Ovary (tissue), 7 donors: ENCODE measurements at regions not wholly inside any gene's neighbourhood (a gene's known extent, or its start where the extent isn't known, plus 50 kb on each side); places are given as distances from the start of the nearest gene placed in this dataset.

Experiments
- DNase-seq, 5 donors: peaks; one replicate each; pipeline ENCODE4 v3.0.0-alpha.2; 2019 to 2020
- H3K27ac ChIP-seq, 2 donors: fragments of 200-600 bp; one replicate each; pipeline versions ENCODE4 v1.5.1 to v1.8.0; 2019 to 2022
- H3K27me3 ChIP-seq: fragments of 200-600 bp; one replicate; pipeline ENCODE4 v1.8.0; 2022
- H3K36me3 ChIP-seq: fragments of 200-600 bp; sonication (generic); one replicate; pipeline ENCODE4 v1.5.1; 2019
- H3K4me1 ChIP-seq: one replicate; pipeline ENCODE4 v1.8.1; 2013; ENCODE audit warnings: mild to moderate bottlenecking, moderate library complexity; ENCODE audit not compliant: insufficient read depth
- H3K4me3 ChIP-seq: fragments of 200-600 bp; sonication (generic); one replicate; pipeline ENCODE4 v1.5.1; 2017
- H3K9me3 ChIP-seq, 2 donors: fragments of 200-600 bp in 1 of 2; sonication (generic) in 1 of 2; one replicate each; pipeline versions ENCODE4 v1.5.1 to v1.8.1; 2013 to 2019; ENCODE audit warnings: mild to moderate bottlenecking in 1 of 2, moderate library complexity in 1 of 2
- EP300 ChIP-seq: sonication (generic); formaldehyde crosslinking; IDR thresholded peaks from one replicate; pipeline ENCODE4 v1.6.1; 2017; ENCODE audit warnings: antibody characterized with exemption
- POLR2A ChIP-seq: fragments of 450-650 bp; IDR thresholded peaks from one replicate; pipeline ENCODE4 v1.6.1; 2017; ENCODE audit warnings: antibody characterized with exemption, mild to moderate bottlenecking, moderate library complexity
- WGBS, 3 donors: extraction: QIAGEN DNeasy Blood & Tissue Kit in 1 of 3; methylation state at CpG; one replicate each; pipeline versions ENCODE4 v1.1.5 to v1.1.7; 2013 to 2017; 5-methylcytosine and 5-hydroxymethylcytosine counted together
- intact Hi-C, 4 donors: fragments of 100-400 bp; cut with DNase I; formaldehyde crosslinking; loops; one replicate each; pipeline versions ENCODE4 v1.11.0 to v1.15.1; 2022 to 2023
- TF ChIP-seq, protein P1 (sequence below), 3 donors: fragments of 450-650 bp in 2 of 3; fragments of 200-600 bp in 1 of 3; IDR thresholded peaks; one replicate each; pipeline versions ENCODE4 v1.5.1 to v1.8.0; 2016 to 2022; ENCODE audit warnings: antibody characterized with exemption in 3 of 3, mild to moderate bottlenecking in 1 of 3
- donor health status: DM: no; HTN: no; CAD: no; lungs with moderate emphysema.
- donor health status: DM: no; HTN: no; CAD: no.
- donor health status: Bipolar disorder and iron deficiency.
- donor health status: DM: no; HTN: no; CAD: no.
- donor health status: DM: yes; HTN: yes; CAD: no.

DNA sequence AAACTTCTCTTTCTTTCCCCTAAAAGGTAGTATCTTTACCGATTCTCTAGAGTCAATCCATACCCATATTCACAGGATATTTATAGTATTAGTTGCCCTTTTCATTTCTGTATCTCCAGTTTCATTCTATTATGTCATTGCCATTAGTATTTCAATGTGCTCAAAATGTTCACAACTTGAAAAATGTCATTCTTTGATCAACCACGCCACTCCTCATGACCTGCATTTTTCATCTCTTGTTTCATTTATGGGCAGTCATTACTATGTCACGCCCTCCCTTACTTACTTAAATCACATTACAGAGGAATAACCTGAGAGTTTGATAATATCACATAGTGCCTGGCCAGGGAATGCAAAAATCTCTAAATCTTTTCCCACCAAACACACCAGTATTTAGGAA, 427.3 kb upstream of the GJE1 start:
- intact Hi-C loops = no loop called here
- Histone ChIP-seq H3K9me3 (no peaks in the 10 kb centered on the region), H3K27ac (no peak overlapping the region), H3K4me1 (no peaks in the 10 kb centered on the region), H3K36me3 (no peaks in the 10 kb centered on the region), H3K4me3 (no peak overlapping the region), H3K27me3 (no peaks in the 10 kb centered on the region)
- TF ChIP-seq, protein P1, sequence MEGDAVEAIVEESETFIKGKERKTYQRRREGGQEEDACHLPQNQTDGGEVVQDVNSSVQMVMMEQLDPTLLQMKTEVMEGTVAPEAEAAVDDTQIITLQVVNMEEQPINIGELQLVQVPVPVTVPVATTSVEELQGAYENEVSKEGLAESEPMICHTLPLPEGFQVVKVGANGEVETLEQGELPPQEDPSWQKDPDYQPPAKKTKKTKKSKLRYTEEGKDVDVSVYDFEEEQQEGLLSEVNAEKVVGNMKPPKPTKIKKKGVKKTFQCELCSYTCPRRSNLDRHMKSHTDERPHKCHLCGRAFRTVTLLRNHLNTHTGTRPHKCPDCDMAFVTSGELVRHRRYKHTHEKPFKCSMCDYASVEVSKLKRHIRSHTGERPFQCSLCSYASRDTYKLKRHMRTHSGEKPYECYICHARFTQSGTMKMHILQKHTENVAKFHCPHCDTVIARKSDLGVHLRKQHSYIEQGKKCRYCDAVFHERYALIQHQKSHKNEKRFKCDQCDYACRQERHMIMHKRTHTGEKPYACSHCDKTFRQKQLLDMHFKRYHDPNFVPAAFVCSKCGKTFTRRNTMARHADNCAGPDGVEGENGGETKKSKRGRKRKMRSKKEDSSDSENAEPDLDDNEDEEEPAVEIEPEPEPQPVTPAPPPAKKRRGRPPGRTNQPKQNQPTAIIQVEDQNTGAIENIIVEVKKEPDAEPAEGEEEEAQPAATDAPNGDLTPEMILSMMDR (IDR thresholded peaks at IDR 0.05) = no peak
- no peak for TF ChIP-seq EP300
- TF ChIP-seq POLR2A = no peak
- 85 to 93% (median 89%) methylated on average over 3 of the region's 3 CpGs for WGBS, 3 donors
- DNase-seq = no peak

DNA sequence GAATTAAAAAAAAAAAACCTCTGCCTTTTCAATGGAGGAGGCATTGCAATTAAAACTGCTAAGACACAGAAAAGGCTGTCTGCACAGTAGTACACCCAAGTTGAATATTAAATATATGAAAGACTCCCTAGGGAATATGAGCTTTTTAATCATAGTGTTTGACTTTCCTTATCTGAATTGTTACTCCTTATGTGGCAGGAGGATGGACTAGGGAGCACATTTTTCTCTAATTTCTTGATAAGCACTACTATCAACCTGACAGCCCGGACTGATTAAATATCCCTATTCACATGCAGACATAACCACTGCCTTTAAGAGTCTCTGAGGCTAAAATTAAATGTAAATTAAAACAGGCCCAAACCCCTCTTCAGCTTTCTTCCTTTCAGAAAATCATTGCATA, 428.6 kb upstream of the GJE1 start:
- Histone ChIP-seq H3K27ac (no peak overlapping the region), H3K9me3 (no peaks in the 10 kb centered on the region), H3K27me3 (no peaks in the 10 kb centered on the region), H3K4me3 (no peak overlapping the region), H3K4me1 (no peaks in the 10 kb centered on the region), H3K36me3 (no peaks in the 10 kb centered on the region)
- 15 to 45% (median 24%) methylated on average over 1 of the region's 1 CpG for WGBS, 3 donors
- intact Hi-C loops = no loop called here
- no peak for DNase-seq
- TF ChIP-seq POLR2A = no peak
- TF ChIP-seq, protein P1 (IDR thresholded peaks at IDR 0.05) = no peak
- TF ChIP-seq EP300 = no peak

DNA sequence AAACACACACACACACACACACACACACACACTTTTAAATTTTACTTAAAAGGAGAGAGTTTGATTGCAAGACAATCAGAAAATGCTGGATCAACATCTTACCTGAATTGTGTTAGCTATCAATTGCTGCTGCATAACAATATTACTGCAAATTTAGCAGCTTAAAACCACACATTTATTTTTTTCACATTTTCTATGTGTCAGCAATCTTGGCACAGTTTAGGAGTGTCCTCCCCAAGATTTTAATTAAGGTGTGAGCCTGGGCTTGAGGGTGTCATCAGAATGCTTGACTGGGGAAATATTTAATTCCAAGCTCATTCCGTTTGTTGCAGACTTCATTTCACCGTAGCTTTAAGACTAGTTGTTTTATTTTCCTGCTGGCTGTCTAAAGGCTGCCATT, 431.0 kb upstream of the GJE1 start:
- Histone ChIP-seq H3K36me3 (no peaks in the 10 kb centered on the region), H3K27me3 (no peaks in the 10 kb centered on the region), H3K27ac (no peak overlapping the region), H3K4me1 (no peaks in the 10 kb centered on the region), H3K4me3 (no peak overlapping the region), H3K9me3 (no peaks in the 10 kb centered on the region)
- intact Hi-C loops = no loop called here
- TF ChIP-seq EP300 = no peak
- TF ChIP-seq POLR2A = no peak
- TF ChIP-seq, protein P1 (IDR thresholded peaks at IDR 0.05) = no peak
- 91 to 95% (median 94%) methylated on average over 2 of the region's 2 CpGs for WGBS, 3 donors
- DNase-seq = no peak

- Histone ChIP-seq H3K9me3 (no peaks in the 10 kb centered on the region), H3K4me1 (no peaks in the 10 kb centered on the region), H3K4me3 (no peak overlapping the region), H3K27ac (no peak overlapping the region), H3K36me3 (no peaks in the 10 kb centered on the region), H3K27me3 (no peaks in the 10 kb centered on the region)
- DNase-seq = no peak
- 7 to 10% (median 9%) methylated on average over 2 of the region's 2 CpGs for WGBS, 3 donors
- intact Hi-C loops = no loop called here
- no peak for TF ChIP-seq EP300
- TF ChIP-seq POLR2A = no peak
- TF ChIP-seq, protein P1 (IDR thresholded peaks at IDR 0.05) = no peak
Measured at GRCh38 chr6:141700819-141701218, 431.9 kb upstream of the GJE1 start.

DNA sequence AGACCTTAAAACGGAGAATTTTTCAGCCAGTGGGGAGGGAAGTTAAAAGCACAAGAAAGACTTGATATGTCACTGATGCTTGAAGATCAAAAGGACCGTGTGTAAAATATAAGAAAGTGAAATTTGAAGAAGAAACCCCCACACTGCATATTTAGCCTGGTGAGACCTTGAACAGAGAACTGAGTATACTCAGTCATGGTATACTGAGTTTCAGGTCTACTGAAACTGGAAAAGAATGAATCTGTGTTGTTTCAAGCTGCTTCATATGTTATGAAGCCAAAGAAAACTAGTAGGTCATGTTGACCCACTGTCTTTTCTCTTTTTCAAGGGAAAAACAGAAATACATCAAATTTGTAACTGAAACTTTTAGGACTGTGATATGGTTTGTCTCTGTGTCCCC, 443.8 kb upstream of the GJE1 start:
- H3K9me3 ChIP-seq = no peaks in the 10 kb centered on the region
- TF ChIP-seq, protein P1 (IDR thresholded peaks at IDR 0.05) = no peak
- TF ChIP-seq EP300 = no peak
- no peak for TF ChIP-seq POLR2A
- H3K27me3 ChIP-seq = no peaks in the 10 kb centered on the region
- no peak for DNase-seq
- H3K4me1 ChIP-seq = no peaks in the 10 kb centered on the region
- H3K4me3 ChIP-seq = no peak overlapping the region
- no peak overlapping the region for H3K27ac ChIP-seq
- 45 to 67% (median 57%) methylated on average over 2 of the region's 2 CpGs for WGBS, 3 donors
- H3K36me3 ChIP-seq = no peaks in the 10 kb centered on the region
- intact Hi-C loops = no loop called here
